SK-N-SH (cell line): ENCODE measurements at regions not wholly inside any gene's neighbourhood (a gene's known extent, or its start where the extent isn't known, plus 50 kb on each side); places are given as distances from the start of the nearest gene placed in this dataset.

ENCODE experiments used
- CTCF ChIA-PET: fragments of 300-600, 350-600 bp; formaldehyde crosslinking; extraction: SDS; loops from one replicate; lab custom pipeline; 2021; lab: Yijun Ruan, JAX
- POLR2A ChIA-PET: fragments of 350-600 bp; sonication (Branson Sonifier 250); formaldehyde crosslinking; extraction: SDS; loops from one replicate; lab custom pipeline; 2020; ENCODE audit warnings: antibody characterized with exemption, inconsistent platforms; lab: Yijun Ruan, JAX
- DNase-seq: peaks from one replicate; pipeline ENCODE4 v3.0.0; 2012
- H2AFZ ChIP-seq: fragments of 200-600 bp; sonication (generic); 2 replicates; pipeline ENCODE4 v1.8.1; 2016; ENCODE audit warnings: antibody characterized with exemption, mild to moderate bottlenecking, low read depth
- H3F3A ChIP-seq: fragments of 200-600 bp; sonication (generic); replicated peaks from 2 replicates; pipeline ENCODE3; 2016; ENCODE audit warnings: antibody characterized with exemption, mild to moderate bottlenecking; ENCODE audit not compliant: insufficient read depth
- H3K27ac ChIP-seq, 2 experiments: fragments of 200-500 bp in 1 of 2; fragments of 200-600 bp in 1 of 2; sonication (Bioruptor generic) in 1 of 2; sonication (generic), shearing (Covaris generic) in 1 of 2; 2 replicates each; pipeline versions ENCODE4 v1.5.1 to v1.6.1; 2014 to 2016; ENCODE audit warnings: low read depth in 2 of 2, inconsistent platforms in 1 of 2, low read length in 1 of 2, mild to moderate bottlenecking in 1 of 2, mixed read lengths in 1 of 2
- H3K27me3 ChIP-seq: fragments of 200-600 bp; sonication (generic), shearing (Covaris generic); 2 replicates; pipeline ENCODE4 v1.6.1; 2016; ENCODE audit warnings: mixed run types; ENCODE audit not compliant: insufficient read depth
- H3K36me3 ChIP-seq, 2 experiments: fragments of 200-500 bp in 1 of 2; fragments of 200-600 bp in 1 of 2; sonication (Bioruptor generic) in 1 of 2; sonication (generic) in 1 of 2; replicated peaks in 1 of 2; 2 replicates each; pipeline versions ENCODE3 to v1.5.1; 2014 to 2016; ENCODE audit warnings: low read length in 1 of 2, mild to moderate bottlenecking in 1 of 2; ENCODE audit not compliant: insufficient read depth in 2 of 2, control insufficient read depth in 1 of 2
- H3K4me1 ChIP-seq, 2 experiments: fragments of 200-500 bp in 1 of 2; fragments of 200-600 bp in 1 of 2; sonication (Bioruptor generic) in 1 of 2; sonication (generic), shearing (Covaris generic) in 1 of 2; 2 replicates each; pipeline versions ENCODE4 v1.5.1 to v1.6.1; 2014 to 2016; ENCODE audit warnings: low read depth in 1 of 2, low read length in 1 of 2, mixed run types in 1 of 2; ENCODE audit not compliant: insufficient read depth in 2 of 2, control insufficient read depth in 1 of 2
- H3K4me2 ChIP-seq: fragments of 200-600 bp; sonication (generic), shearing (Covaris generic); 2 replicates; pipeline ENCODE4 v1.6.1; 2017; ENCODE audit warnings: mixed run types
- H3K4me3 ChIP-seq, 2 experiments: fragments of 200-500 bp in 1 of 2; fragments of 200-600 bp in 1 of 2; sonication (Bioruptor generic) in 1 of 2; sonication (generic), shearing (Covaris generic) in 1 of 2; 2 replicates each; pipeline versions ENCODE4 v1.5.1 to v1.8.1; 2014 to 2016; ENCODE audit warnings: low read depth in 2 of 2, inconsistent platforms in 1 of 2, low read length in 1 of 2, mild to moderate bottlenecking in 1 of 2, mixed read lengths in 1 of 2, moderate library complexity in 1 of 2
- H3K79me2 ChIP-seq: fragments of 200-600 bp; sonication (generic); 2 replicates; pipeline ENCODE4 v1.8.1; 2017; ENCODE audit warnings: mild to moderate bottlenecking; ENCODE audit not compliant: insufficient read depth
- H3K9ac ChIP-seq: fragments of 200-600 bp; sonication (generic); 2 replicates; pipeline ENCODE4 v1.6.1; 2017; ENCODE audit warnings: mixed run types
- H3K9me2 ChIP-seq: fragments of 200-600 bp; sonication (generic); 2 replicates; pipeline ENCODE4 v1.6.1; 2017; ENCODE audit warnings: mixed run types
- H3K9me3 ChIP-seq: fragments of 200-600 bp; sonication (generic); 2 replicates; pipeline ENCODE4 v1.6.1; 2017; ENCODE audit warnings: mixed run types, mild to moderate bottlenecking, moderate library complexity
- H4K20me1 ChIP-seq: fragments of 200-600 bp; sonication (generic); 2 replicates; pipeline ENCODE4 v1.6.1; 2017; ENCODE audit warnings: mild to moderate bottlenecking, mixed run types; ENCODE audit not compliant: insufficient read depth
- CHD2 ChIP-seq: fragments of 150-350 bp; IDR thresholded peaks from 2 replicates; pipeline ENCODE4 v1.6.1; 2018; ENCODE audit warnings: low read length; ENCODE audit not compliant: partially characterized antibody
- ELF1 ChIP-seq: IDR thresholded peaks from 2 replicates; pipeline ENCODE4 v1.4.0; 2012
- EP300 ChIP-seq, 2 experiments: IDR thresholded peaks; 2 replicates each; pipeline versions ENCODE4 v1.4.0 to v1.6.1; 2012; ENCODE audit warnings: borderline replicate concordance in 1 of 2, low read depth in 1 of 2, low read length in 1 of 2
- GATA2 ChIP-seq: sonication (generic); formaldehyde crosslinking; IDR thresholded peaks from 2 replicates; pipeline ENCODE4 v1.5.0; 2020; ENCODE audit warnings: mild to moderate bottlenecking, missing genetic modification reagents
- MAX ChIP-seq: IDR thresholded peaks from 2 replicates; pipeline ENCODE4 v1.4.0; 2012; ENCODE audit warnings: low read depth
- NFIC ChIP-seq: IDR thresholded peaks from 2 replicates; pipeline ENCODE4 v1.4.0; 2012; ENCODE audit warnings: borderline replicate concordance
- NRF1 ChIP-seq: IDR thresholded peaks from 2 replicates; pipeline ENCODE4 v1.6.1; 2012; ENCODE audit warnings: low read depth, mild to moderate bottlenecking, low read length
- RAD21 ChIP-seq: IDR thresholded peaks from 2 replicates; pipeline ENCODE4 v1.6.1; 2012; ENCODE audit warnings: mild to moderate bottlenecking, low read length
- RFX5 ChIP-seq: IDR thresholded peaks from 2 replicates; pipeline ENCODE4 v1.6.1; 2012; ENCODE audit warnings: mild to moderate bottlenecking, improper control_type of control experiment, low read length
- SIN3A ChIP-seq: IDR thresholded peaks from 2 replicates; pipeline ENCODE4 v1.6.1; 2012; ENCODE audit warnings: low read depth, mild to moderate bottlenecking, low read length, moderate library complexity, borderline replicate concordance
- SMC3 ChIP-seq: IDR thresholded peaks from 2 replicates; pipeline ENCODE4 v1.6.1; 2012; ENCODE audit warnings: low read depth, low read length, improper control_type of control experiment
- TCF12 ChIP-seq: IDR thresholded peaks from 2 replicates; pipeline ENCODE4 v1.4.0; 2012
- TEAD4 ChIP-seq: IDR thresholded peaks from 2 replicates; pipeline ENCODE4 v1.4.0; 2012; ENCODE audit warnings: mild to moderate bottlenecking, borderline replicate concordance; ENCODE audit not compliant: insufficient read depth
- WGBS: methylation state at CpG from one replicate; pipeline ENCODE4 v1.1.6; 2017; ENCODE audit warnings: low lambda C conversion rate; 5-methylcytosine and 5-hydroxymethylcytosine counted together
- TF ChIP-seq, protein P1 (sequence below): fragments of 200-600 bp; sonication (generic); IDR thresholded peaks from 2 replicates; pipeline ENCODE4 v1.6.1; 2017; ENCODE audit warnings: antibody characterized with exemption, mild to moderate bottlenecking, moderate library complexity

GRCh38 chr7:116331020-116331419, 120.7 kb downstream of the TES start:
- TF ChIP-seq MAX (0 out of 2 replicates have a peak, but pooled peaks have one; percentile 10), TEAD4 (no peak), TCF12 (peak; percentile 77), EP300 (IDR thresholded peaks at IDR 0.05; ENCODE audit: borderline replicate concordance in 1 of 2, low read depth in 1 of 2, low read length in 1 of 2) (peak in 1 of 2 experiments; percentile 55; a peak in 1 of 4 replicates), SMC3 (no peak), NFIC (peak; percentile 46; the same call in 1 of the 2 replicates)
- TF ChIP-seq, all 33 proteins: peak for 4
- Histone ChIP-seq H3K79me2 (no peaks in the 10 kb centered on the region), H3K4me3 (no peak overlapping the region), H3K9me3 (no peaks in the 10 kb centered on the region), H3F3A (peaks cover 19% of the 10 kb centered on the region), H3K36me3 (no peaks in the 10 kb centered on the region), H4K20me1 (no peaks in the 10 kb centered on the region), H3K27ac (peak overlapping the region; percentile 0 to 6; a peak in 2 of 4 replicates), H3K9ac (no peak overlapping the region), H2AFZ (no peak overlapping the region; the same call in 1 of the 2 replicates), H3K4me1 (peaks cover 0 to 23% of the 10 kb centered on the region in 2 experiments; a peak in 3 of 4 replicates), H3K9me2 (no peaks in the 10 kb centered on the region), H3K27me3 (no peaks in the 10 kb centered on the region), H3K4me2 (no peak overlapping the region)
- no peak for DNase-seq
- POLR2A ChIA-PET, result no interaction called here
- CTCF ChIA-PET, result interaction anchor here (1.0 to 1.3 kb wide), 2 partner anchors 10 to 158 kb away, joined by 3 read pairs; no protein-coding TSS in a partner anchor

- no peak for DNase-seq
- no peaks in the 10 kb centered on the region for H4K20me1 ChIP-seq
- no peak overlapping the region for H3K9ac ChIP-seq
- H2AFZ ChIP-seq, result no peak overlapping the region
- no peaks in the 10 kb centered on the region for H3K79me2 ChIP-seq
- no peak for TF ChIP-seq ELF1
- TF ChIP-seq, protein P1, sequence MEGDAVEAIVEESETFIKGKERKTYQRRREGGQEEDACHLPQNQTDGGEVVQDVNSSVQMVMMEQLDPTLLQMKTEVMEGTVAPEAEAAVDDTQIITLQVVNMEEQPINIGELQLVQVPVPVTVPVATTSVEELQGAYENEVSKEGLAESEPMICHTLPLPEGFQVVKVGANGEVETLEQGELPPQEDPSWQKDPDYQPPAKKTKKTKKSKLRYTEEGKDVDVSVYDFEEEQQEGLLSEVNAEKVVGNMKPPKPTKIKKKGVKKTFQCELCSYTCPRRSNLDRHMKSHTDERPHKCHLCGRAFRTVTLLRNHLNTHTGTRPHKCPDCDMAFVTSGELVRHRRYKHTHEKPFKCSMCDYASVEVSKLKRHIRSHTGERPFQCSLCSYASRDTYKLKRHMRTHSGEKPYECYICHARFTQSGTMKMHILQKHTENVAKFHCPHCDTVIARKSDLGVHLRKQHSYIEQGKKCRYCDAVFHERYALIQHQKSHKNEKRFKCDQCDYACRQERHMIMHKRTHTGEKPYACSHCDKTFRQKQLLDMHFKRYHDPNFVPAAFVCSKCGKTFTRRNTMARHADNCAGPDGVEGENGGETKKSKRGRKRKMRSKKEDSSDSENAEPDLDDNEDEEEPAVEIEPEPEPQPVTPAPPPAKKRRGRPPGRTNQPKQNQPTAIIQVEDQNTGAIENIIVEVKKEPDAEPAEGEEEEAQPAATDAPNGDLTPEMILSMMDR, result no peak
- TF ChIP-seq RAD21, result no peak
- no peak for TF ChIP-seq SIN3A
- no peak for TF ChIP-seq RFX5
- no peak for TF ChIP-seq CHD2
- TF ChIP-seq NRF1, result no peak
- TF ChIP-seq GATA2 (CRISPR knock-in tag), result no peak
- TF ChIP-seq MAX, result no peak
- no peak for TF ChIP-seq TCF12
- no peak for TF ChIP-seq EP300 (IDR thresholded peaks at IDR 0.05; ENCODE audit: borderline replicate concordance in 1 of 2, low read depth in 1 of 2, low read length in 1 of 2)
- TF ChIP-seq TEAD4, result no peak
- H3K27ac ChIP-seq, result no peak overlapping the region
- H3K36me3 ChIP-seq, result no peaks in the 10 kb centered on the region
- POLR2A ChIA-PET, result no interaction called here
- WGBS, result 77% methylated on average over 3 of the region's 3 CpGs
- H3K4me1 ChIP-seq, result peaks cover 0 to 19% of the 10 kb centered on the region in 2 experiments; a peak in 3 of 4 replicates
- no peaks in the 10 kb centered on the region for H3K9me3 ChIP-seq
- CTCF ChIA-PET, result no interaction called here
- no peaks in the 10 kb centered on the region for H3K27me3 ChIP-seq
- H3K4me2 ChIP-seq, result no peak overlapping the region
- H3K9me2 ChIP-seq, result no peaks in the 10 kb centered on the region
- peaks cover 10% of the 10 kb centered on the region for H3F3A ChIP-seq
- H3K4me3 ChIP-seq, result no peak overlapping the region
These were observed 122.4 kb downstream of the TES start for GRCh38 chr7:116332766-116333165.
